Naive B cell (primary cell): ENCODE measurements at regions not wholly inside any gene's neighbourhood (a gene's known extent, or its start where the extent isn't known, plus 50 kb on each side); places are given as distances from the start of the nearest gene placed in this dataset.

ENCODE experiments used
- ATAC-seq, 2 donors: fragments of 150-1000 bp; cut with Tn5 transposase; 2 replicates each; pipeline ENCODE4 v1.10.0; 2021; ENCODE audit warnings: low read depth in 2 of 2, mild to moderate bottlenecking in 2 of 2, moderate library complexity in 2 of 2
- DNase-seq: peaks from one replicate; pipeline ENCODE4 v3.0.0; 2022
- H3K27ac Mint-ChIP-seq, 6 donors: one replicate each; pipeline ENCODE4 v1.8.0; 2020 to 2022; ENCODE audit warnings: mild to moderate bottlenecking in 6 of 6, mixed read lengths in 6 of 6, moderate library complexity in 5 of 6, inconsistent platforms in 2 of 6
- H3K27me3 Mint-ChIP-seq, 3 donors: one replicate each; pipeline ENCODE4 v1.8.0; 2021 to 2022; ENCODE audit warnings: mixed read lengths in 3 of 3, mild to moderate bottlenecking in 1 of 3
- H3K36me3 Mint-ChIP-seq, 2 donors: one replicate each; pipeline ENCODE4 v1.8.0; 2020 to 2022; ENCODE audit warnings: mixed read lengths in 2 of 2, inconsistent platforms in 1 of 2, mild to moderate bottlenecking in 1 of 2
- H3K4me1 Mint-ChIP-seq, 3 donors: one replicate each; pipeline ENCODE4 v1.8.0; 2020 to 2022; ENCODE audit warnings: mixed read lengths in 3 of 3, inconsistent platforms in 1 of 3, mild to moderate bottlenecking in 1 of 3, moderate library complexity in 1 of 3
- H3K4me3 Mint-ChIP-seq, 8 donors: one replicate each; pipeline ENCODE4 v1.8.0; 2020 to 2022; ENCODE audit warnings: mild to moderate bottlenecking in 8 of 8, mixed read lengths in 8 of 8, moderate library complexity in 8 of 8, inconsistent platforms in 2 of 8
- H3K9me3 Mint-ChIP-seq, 7 donors: one replicate each; pipeline ENCODE4 v1.8.0; 2020 to 2022; ENCODE audit warnings: mixed read lengths in 7 of 7, mild to moderate bottlenecking in 5 of 7, inconsistent platforms in 2 of 7, moderate library complexity in 1 of 7

- DNase-seq (no peak), ATAC-seq (no peak)
- Mint-ChIP-seq H3K4me1 (no peaks in the 10 kb centered on the region), H3K36me3 (no peaks in the 10 kb centered on the region), H3K27me3 (no peaks in the 10 kb centered on the region), H3K27ac (no peak overlapping the region), H3K4me3 (no peak overlapping the region), H3K9me3 (peaks cover 5 to 27% (median 11%) of the 10 kb centered on the region in 7 donors)
These were observed 638.9 kb upstream of the FZD8 start for GRCh38 chr10:36280890-36281499.

- no peaks in the 10 kb centered on the region for H3K4me1 Mint-ChIP-seq
- ATAC-seq: no peak
- H3K4me3 Mint-ChIP-seq: no peak overlapping the region
- H3K36me3 Mint-ChIP-seq: no peaks in the 10 kb centered on the region
- DNase-seq: no peak
- H3K27me3 Mint-ChIP-seq: no peaks in the 10 kb centered on the region
- H3K27ac Mint-ChIP-seq: no peak overlapping the region
- H3K9me3 Mint-ChIP-seq: peaks cover 2 to 27% (median 11%) of the 10 kb centered on the region in 7 donors
These were observed 638.2 kb upstream of the FZD8 start for GRCh38 chr10:36280321-36280741.

GRCh38 chr10:36278176-36278575, 636.1 kb upstream of the FZD8 start:
- Mint-ChIP-seq H3K4me3 (no peak overlapping the region), H3K27ac (no peak overlapping the region), H3K27me3 (no peaks in the 10 kb centered on the region), H3K36me3 (no peaks in the 10 kb centered on the region), H3K9me3 (peaks cover 2 to 21% (median 15%) of the 10 kb centered on the region in 7 donors), H3K4me1 (no peaks in the 10 kb centered on the region)
- ATAC-seq (no peak), DNase-seq (no peak)

GRCh38 chr10:36277459-36277858, 635.4 kb upstream of the FZD8 start:
- ATAC-seq: no peak
- no peak overlapping the region for H3K27ac Mint-ChIP-seq
- H3K36me3 Mint-ChIP-seq: no peaks in the 10 kb centered on the region
- H3K27me3 Mint-ChIP-seq: no peaks in the 10 kb centered on the region
- peaks cover 2 to 21% (median 15%) of the 10 kb centered on the region in 7 donors for H3K9me3 Mint-ChIP-seq
- no peaks in the 10 kb centered on the region for H3K4me1 Mint-ChIP-seq
- DNase-seq: no peak
- H3K4me3 Mint-ChIP-seq: no peak overlapping the region

GRCh38 chr10:36271627-36272340, 629.7 kb upstream of the FZD8 start:
- ATAC-seq (no peak), DNase-seq (no peak)
- Mint-ChIP-seq H3K9me3 (peaks cover 0 to 21% (median 13%) of the 10 kb centered on the region in 7 donors), H3K4me1 (no peaks in the 10 kb centered on the region), H3K4me3 (no peak overlapping the region), H3K27ac (no peak overlapping the region), H3K36me3 (no peaks in the 10 kb centered on the region), H3K27me3 (no peaks in the 10 kb centered on the region)

GRCh38 chr10:36269222-36269621, 627.1 kb upstream of the FZD8 start:
- Mint-ChIP-seq H3K36me3 (no peaks in the 10 kb centered on the region), H3K27ac (no peak overlapping the region), H3K4me1 (no peaks in the 10 kb centered on the region), H3K9me3 (peaks cover 0 to 5% (median 2%) of the 10 kb centered on the region in 7 donors), H3K27me3 (no peaks in the 10 kb centered on the region), H3K4me3 (no peak overlapping the region)
- ATAC-seq (no peak), DNase-seq (no peak)

- Mint-ChIP-seq H3K36me3 (no peaks in the 10 kb centered on the region), H3K9me3 (peaks cover 0 to 2% (median 0%) of the 10 kb centered on the region in 7 donors), H3K4me3 (no peak overlapping the region), H3K27ac (no peak overlapping the region), H3K4me1 (no peaks in the 10 kb centered on the region), H3K27me3 (no peaks in the 10 kb centered on the region)
- no peak for ATAC-seq
- no peak for DNase-seq
These were observed 624.8 kb upstream of the FZD8 start for GRCh38 chr10:36266923-36267322.

- Mint-ChIP-seq H3K9me3 (peaks cover 0 to 4% (median 0%) of the 10 kb centered on the region in 7 donors), H3K4me3 (no peak overlapping the region), H3K27me3 (no peaks in the 10 kb centered on the region), H3K36me3 (no peaks in the 10 kb centered on the region), H3K27ac (no peak overlapping the region), H3K4me1 (no peaks in the 10 kb centered on the region)
- no peak for ATAC-seq
- no peak for DNase-seq
These were observed 623.6 kb upstream of the FZD8 start for GRCh38 chr10:36265741-36266140.

- H3K27ac Mint-ChIP-seq: no peak overlapping the region
- peaks cover 0 to 7% (median 3%) of the 10 kb centered on the region in 7 donors for H3K9me3 Mint-ChIP-seq
These were observed 621.8 kb upstream of the FZD8 start for GRCh38 chr10:36263871-36264270.

GRCh38 chr10:36256948-36257356, 614.9 kb upstream of the FZD8 start:
- H3K27me3 Mint-ChIP-seq: no peaks in the 10 kb centered on the region
- peaks cover 0 to 7% (median 3%) of the 10 kb centered on the region in 7 donors for H3K9me3 Mint-ChIP-seq
- H3K4me1 Mint-ChIP-seq: no peaks in the 10 kb centered on the region
- peak overlapping the region in 1 of 6 donors; percentile 6 for H3K27ac Mint-ChIP-seq
- ATAC-seq (no peak), DNase-seq (no peak)
- no peak overlapping the region for H3K4me3 Mint-ChIP-seq
- no peaks in the 10 kb centered on the region for H3K36me3 Mint-ChIP-seq

More at GRCh38 chr10:36263871-36264270, 621.8 kb upstream of the FZD8 start:
- no peaks in the 10 kb centered on the region for H3K4me1 Mint-ChIP-seq
- H3K27me3 Mint-ChIP-seq: no peaks in the 10 kb centered on the region
- H3K4me3 Mint-ChIP-seq: no peak overlapping the region
- ATAC-seq: no peak
- DNase-seq: no peak
- no peaks in the 10 kb centered on the region for H3K36me3 Mint-ChIP-seq

GRCh38 chr10:36256166-36256565, 614.1 kb upstream of the FZD8 start:
- ATAC-seq (no peak), DNase-seq (no peak)
- Mint-ChIP-seq H3K27me3 (no peaks in the 10 kb centered on the region), H3K36me3 (no peaks in the 10 kb centered on the region), H3K9me3 (peaks cover 0 to 8% (median 0%) of the 10 kb centered on the region in 7 donors), H3K4me1 (no peaks in the 10 kb centered on the region), H3K4me3 (no peak overlapping the region), H3K27ac (no peak overlapping the region)

- Mint-ChIP-seq H3K27me3 (no peaks in the 10 kb centered on the region), H3K4me3 (no peak overlapping the region)
These were observed 612.1 kb upstream of the FZD8 start for GRCh38 chr10:36254199-36254598.

GRCh38 chr10:36253731-36254130, 611.6 kb upstream of the FZD8 start:
- H3K27ac Mint-ChIP-seq: no peak overlapping the region
- DNase-seq (no peak), ATAC-seq (no peak)
- no peaks in the 10 kb centered on the region for H3K27me3 Mint-ChIP-seq
- peaks cover 0 to 4% (median 0%) of the 10 kb centered on the region in 7 donors for H3K9me3 Mint-ChIP-seq
- no peak overlapping the region for H3K4me3 Mint-ChIP-seq
- H3K4me1 Mint-ChIP-seq: no peaks in the 10 kb centered on the region
- no peaks in the 10 kb centered on the region for H3K36me3 Mint-ChIP-seq

More at GRCh38 chr10:36254199-36254598, 612.1 kb upstream of the FZD8 start:
- H3K27ac Mint-ChIP-seq: no peak overlapping the region
- no peaks in the 10 kb centered on the region for H3K36me3 Mint-ChIP-seq
- DNase-seq (no peak), ATAC-seq (no peak)
- H3K9me3 Mint-ChIP-seq: peaks cover 0 to 4% (median 0%) of the 10 kb centered on the region in 7 donors
- H3K4me1 Mint-ChIP-seq: no peaks in the 10 kb centered on the region

GRCh38 chr10:36251068-36251467, 609.0 kb upstream of the FZD8 start:
- Mint-ChIP-seq H3K9me3 (peaks cover 0 to 4% (median 0%) of the 10 kb centered on the region in 7 donors), H3K4me1 (no peaks in the 10 kb centered on the region), H3K36me3 (no peaks in the 10 kb centered on the region), H3K4me3 (no peak overlapping the region), H3K27me3 (no peaks in the 10 kb centered on the region), H3K27ac (no peak overlapping the region)
- DNase-seq (no peak), ATAC-seq (no peak)
